Stimulated activated naive CD8-positive, alpha-beta T cell treated with anti-CD3 and anti-CD28 coated beads, Interleukin-15, Interleukin-2, amounts not matched to agents 100 U/mL and 50 U/mL, for 24 hours (primary cell): ENCODE measurements at regions not wholly inside any gene's neighbourhood (a gene's known extent, or its start where the extent isn't known, plus 50 kb on each side); places are given as distances from the start of the nearest gene placed in this dataset.
"Not testable (repeated sequence)": the region's sequence is repeated elsewhere in the genome, so short reads cannot be mapped to it uniquely, and the experiment has no call there.

ENCODE experiments used
- ATAC-seq: fragments of 150-1000 bp; cut with Tn5 transposase; one replicate; pipeline ENCODE4 v1.10.0; 2021
- DNase-seq: peaks from one replicate; pipeline ENCODE4 v3.0.0; 2021

GRCh38 chr4:64727391-64727790 lies 318.1 kb upstream of the TECRL start:
- DNase-seq, ATAC-seq: not testable (repeated sequence)

GRCh38 chr4:64724689-64725088 lies 315.4 kb upstream of the TECRL start:
- ATAC-seq = no peak
- DNase-seq = no peak

GRCh38 chr4:64721106-64721505 lies 311.9 kb upstream of the TECRL start:
- DNase-seq (no peak), ATAC-seq (no peak)

- DNase-seq (no peak), ATAC-seq (no peak)
These were observed 308.8 kb upstream of the TECRL start for GRCh38 chr4:64718091-64718490.

- DNase-seq = no peak
- ATAC-seq = no peak
These were observed 306.5 kb upstream of the TECRL start for GRCh38 chr4:64715741-64716140.

- no peak for DNase-seq
- ATAC-seq = no peak
These were observed 304.1 kb upstream of the TECRL start for GRCh38 chr4:64713256-64713840.

GRCh38 chr4:64712590-64712989 lies 303.3 kb upstream of the TECRL start:
- ATAC-seq (no peak), DNase-seq (no peak)

- no peak for DNase-seq
- ATAC-seq = no peak
These were observed 296.7 kb upstream of the TECRL start for GRCh38 chr4:64705989-64706388.

GRCh38 chr4:64698171-64698570 lies 288.9 kb upstream of the TECRL start:
- no peak for ATAC-seq
- no peak for DNase-seq

GRCh38 chr4:64682946-64683345 lies 273.7 kb upstream of the TECRL start:
- DNase-seq = no peak
- no peak for ATAC-seq

- DNase-seq = no peak
- no peak for ATAC-seq
These were observed 273.2 kb upstream of the TECRL start for GRCh38 chr4:64682481-64682880.

GRCh38 chr4:64673121-64673520 lies 263.9 kb upstream of the TECRL start:
- ATAC-seq, DNase-seq: not testable (repeated sequence)

- DNase-seq (no peak), ATAC-seq (no peak)
These were observed 261.4 kb upstream of the TECRL start for GRCh38 chr4:64670647-64671046.

- ATAC-seq = no peak
- DNase-seq = no peak
These were observed 234.6 kb upstream of the TECRL start for GRCh38 chr4:64643841-64644240.

- no peak for DNase-seq
- ATAC-seq = no peak
These were observed 233.7 kb upstream of the TECRL start for GRCh38 chr4:64642936-64643335.

GRCh38 chr4:64640402-64640801 lies 231.2 kb upstream of the TECRL start:
- not testable (repeated sequence) for DNase-seq, ATAC-seq

GRCh38 chr4:64625438-64625837 lies 216.2 kb upstream of the TECRL start:
- no peak for ATAC-seq
- no peak for DNase-seq

- DNase-seq (no peak), ATAC-seq (no peak)
These were observed 208.6 kb upstream of the TECRL start for GRCh38 chr4:64617800-64618199.

- ATAC-seq (no peak), DNase-seq (no peak)
These were observed 205.0 kb upstream of the TECRL start for GRCh38 chr4:64614276-64614675.

- no peak for DNase-seq
- ATAC-seq = no peak
These were observed 203.8 kb upstream of the TECRL start for GRCh38 chr4:64613046-64613445.

- ATAC-seq (no peak), DNase-seq (no peak)
These were observed 188.8 kb upstream of the TECRL start for GRCh38 chr4:64598066-64598465.

- DNase-seq (no peak), ATAC-seq (no peak)
These were observed 185.5 kb upstream of the TECRL start for GRCh38 chr4:64594723-64595122.

- ATAC-seq (no peak), DNase-seq (no peak)
These were observed 179.3 kb upstream of the TECRL start for GRCh38 chr4:64588507-64588906.

GRCh38 chr4:64584981-64585557 lies 175.8 kb upstream of the TECRL start:
- ATAC-seq (no peak), DNase-seq (no peak)
